ENCODE measurements at regions not wholly inside any gene's neighbourhood (a gene's known extent, or its start where the extent isn't known, plus 50 kb on each side); places are given as distances from the start of the nearest gene placed in this dataset.

- H3K27me3 ChIP-seq: no peaks in the 10 kb centered on the region
- H3K4me1 ChIP-seq: no peaks in the 10 kb centered on the region
- ATAC-seq: no peak
- no peaks in the 10 kb centered on the region for H3K9me3 ChIP-seq
- WGBS, 2 donors (ENCODE audit: low coverage in 1 of 2): 82 to 95% methylated on average over 5 to 6 of the region's 6 CpGs
- H3K36me3 ChIP-seq: no peaks in the 10 kb centered on the region
- H3K4me3 ChIP-seq: no peak overlapping the region
- TF ChIP-seq EP300 (IDR thresholded peaks at IDR 0.05) (no peak), POLR2AphosphoS5 (IDR thresholded peaks at IDR 0.05) (no peak), POLR2A (IDR thresholded peaks at IDR 0.05) (no peak), CTCF (IDR thresholded peaks at IDR 0.05) (no peak)
- H3K27ac ChIP-seq: no peak overlapping the region
These were observed 232.0 kb downstream of the SNCA start for GRCh38 chr4:89604951-89605350.

GRCh38 chr4:89599026-89599425, 237.9 kb downstream of the SNCA start:
- Histone ChIP-seq H3K36me3 (no peaks in the 10 kb centered on the region), H3K27me3 (no peaks in the 10 kb centered on the region), H3K9me3 (no peaks in the 10 kb centered on the region), H3K4me1 (no peaks in the 10 kb centered on the region), H3K4me3 (no peak overlapping the region), H3K27ac (no peak overlapping the region)
- TF ChIP-seq POLR2A (IDR thresholded peaks at IDR 0.05) (no peak), EP300 (IDR thresholded peaks at IDR 0.05) (no peak), POLR2AphosphoS5 (IDR thresholded peaks at IDR 0.05) (no peak), CTCF (IDR thresholded peaks at IDR 0.05) (no peak)
- ATAC-seq: no peak

GRCh38 chr4:89598602-89599001, 238.4 kb downstream of the SNCA start:
- Histone ChIP-seq H3K9me3 (no peaks in the 10 kb centered on the region), H3K27ac (no peak overlapping the region), H3K4me1 (no peaks in the 10 kb centered on the region), H3K4me3 (no peak overlapping the region), H3K36me3 (no peaks in the 10 kb centered on the region), H3K27me3 (no peaks in the 10 kb centered on the region)
- no peak for ATAC-seq
- TF ChIP-seq CTCF (IDR thresholded peaks at IDR 0.05): no peak
- 50 to 53% methylated on average over 1 of the region's 1 CpG for WGBS, 2 donors (ENCODE audit: low coverage in 1 of 2)

GRCh38 chr4:89595125-89595789, 241.7 kb downstream of the SNCA start:
- 67 to 85% methylated on average over 5 of the region's 6 CpGs for WGBS, 2 donors (ENCODE audit: low coverage in 1 of 2)
- H3K27ac ChIP-seq: no peak overlapping the region
- no peaks in the 10 kb centered on the region for H3K4me1 ChIP-seq
- H3K9me3 ChIP-seq: no peaks in the 10 kb centered on the region
- no peaks in the 10 kb centered on the region for H3K27me3 ChIP-seq
- H3K36me3 ChIP-seq: no peaks in the 10 kb centered on the region
- ATAC-seq: no peak
- TF ChIP-seq POLR2A (IDR thresholded peaks at IDR 0.05) (no peak), EP300 (IDR thresholded peaks at IDR 0.05) (no peak), POLR2AphosphoS5 (IDR thresholded peaks at IDR 0.05) (no peak), CTCF (IDR thresholded peaks at IDR 0.05) (no peak)
- no peak overlapping the region for H3K4me3 ChIP-seq

- no peaks in the 10 kb centered on the region for H3K36me3 ChIP-seq
- no peaks in the 10 kb centered on the region for H3K9me3 ChIP-seq
- TF ChIP-seq POLR2A (IDR thresholded peaks at IDR 0.05) (no peak), CTCF (IDR thresholded peaks at IDR 0.05) (no peak), EP300 (IDR thresholded peaks at IDR 0.05) (no peak), POLR2AphosphoS5 (IDR thresholded peaks at IDR 0.05) (no peak)
- WGBS, 2 donors (ENCODE audit: low coverage in 1 of 2): 50 to 88% methylated on average over 1 of the region's 2 CpGs
- no peaks in the 10 kb centered on the region for H3K4me1 ChIP-seq
- no peaks in the 10 kb centered on the region for H3K27me3 ChIP-seq
- no peak for ATAC-seq
- no peak overlapping the region for H3K27ac ChIP-seq
- no peak overlapping the region for H3K4me3 ChIP-seq
These were observed 246.8 kb downstream of the SNCA start for GRCh38 chr4:89590128-89590527.
